ENCODE measurements at regions not wholly inside any gene's neighbourhood (a gene's known extent, or its start where the extent isn't known, plus 50 kb on each side); places are given as distances from the start of the nearest gene placed in this dataset.

DNA sequence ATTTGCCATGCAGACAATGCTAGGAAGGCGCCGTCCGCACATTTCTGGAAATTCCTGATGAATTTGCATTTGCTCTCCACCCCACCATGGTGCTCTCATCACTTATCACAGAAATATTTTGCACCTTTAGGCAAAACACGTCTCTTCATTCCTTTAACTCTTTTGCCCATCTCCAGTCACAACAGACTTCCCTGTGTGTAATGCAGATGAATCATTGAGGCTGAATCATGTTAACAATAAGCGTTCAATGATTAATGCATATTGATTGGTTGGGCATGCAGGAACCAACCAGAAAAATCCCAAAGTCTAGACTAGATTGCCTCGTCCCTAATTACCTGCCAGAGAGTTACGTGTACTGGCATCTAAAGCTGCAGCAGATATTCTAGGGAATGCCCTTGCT, 80.0 kb upstream of the ATXN1 start:
- no peaks in the 10 kb centered on the region for H3K27me3 ChIP-seq
- no peak for ATAC-seq
- H3K9me3 ChIP-seq: no peaks in the 10 kb centered on the region
- no peaks in the 10 kb centered on the region for H3K4me1 ChIP-seq
- no peak overlapping the region for H3K4me3 ChIP-seq
- intact Hi-C loops (cut with DNase I): no loop called here
- TF ChIP-seq, protein P1, sequence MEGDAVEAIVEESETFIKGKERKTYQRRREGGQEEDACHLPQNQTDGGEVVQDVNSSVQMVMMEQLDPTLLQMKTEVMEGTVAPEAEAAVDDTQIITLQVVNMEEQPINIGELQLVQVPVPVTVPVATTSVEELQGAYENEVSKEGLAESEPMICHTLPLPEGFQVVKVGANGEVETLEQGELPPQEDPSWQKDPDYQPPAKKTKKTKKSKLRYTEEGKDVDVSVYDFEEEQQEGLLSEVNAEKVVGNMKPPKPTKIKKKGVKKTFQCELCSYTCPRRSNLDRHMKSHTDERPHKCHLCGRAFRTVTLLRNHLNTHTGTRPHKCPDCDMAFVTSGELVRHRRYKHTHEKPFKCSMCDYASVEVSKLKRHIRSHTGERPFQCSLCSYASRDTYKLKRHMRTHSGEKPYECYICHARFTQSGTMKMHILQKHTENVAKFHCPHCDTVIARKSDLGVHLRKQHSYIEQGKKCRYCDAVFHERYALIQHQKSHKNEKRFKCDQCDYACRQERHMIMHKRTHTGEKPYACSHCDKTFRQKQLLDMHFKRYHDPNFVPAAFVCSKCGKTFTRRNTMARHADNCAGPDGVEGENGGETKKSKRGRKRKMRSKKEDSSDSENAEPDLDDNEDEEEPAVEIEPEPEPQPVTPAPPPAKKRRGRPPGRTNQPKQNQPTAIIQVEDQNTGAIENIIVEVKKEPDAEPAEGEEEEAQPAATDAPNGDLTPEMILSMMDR (IDR thresholded peaks at IDR 0.05): no peak
- DNase-seq: no peak
- no peak overlapping the region for H3K27ac ChIP-seq
- H3K36me3 ChIP-seq: no peaks in the 10 kb centered on the region

DNA sequence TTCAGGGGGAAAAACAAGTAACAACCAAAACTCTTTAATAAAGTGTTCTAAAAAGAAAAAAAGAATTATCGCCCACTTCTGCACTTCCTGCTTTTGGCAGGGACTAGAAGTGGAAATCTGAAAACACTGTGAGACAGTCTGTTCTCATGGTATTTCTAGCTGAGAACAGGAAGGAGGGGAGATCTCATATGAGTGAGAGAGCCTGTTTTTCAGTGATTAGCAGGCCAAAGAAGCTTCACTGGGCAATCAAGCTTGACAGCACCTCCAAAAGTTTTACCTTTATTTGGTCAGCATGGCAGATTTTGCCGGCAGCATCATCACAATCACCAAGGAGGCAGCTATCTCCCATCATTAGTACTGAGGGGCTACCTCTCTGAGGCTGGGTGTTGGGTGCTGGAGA, 79.5 kb upstream of the ATXN1 start:
- no peak for ATAC-seq
- Histone ChIP-seq H3K4me3 (no peak overlapping the region), H3K9me3 (no peaks in the 10 kb centered on the region), H3K27me3 (no peaks in the 10 kb centered on the region), H3K4me1 (no peaks in the 10 kb centered on the region), H3K27ac (no peak overlapping the region), H3K36me3 (no peaks in the 10 kb centered on the region)
- intact Hi-C loops (cut with DNase I): no loop called here
- TF ChIP-seq, protein P1 (IDR thresholded peaks at IDR 0.05): no peak
- DNase-seq: no peak

DNA sequence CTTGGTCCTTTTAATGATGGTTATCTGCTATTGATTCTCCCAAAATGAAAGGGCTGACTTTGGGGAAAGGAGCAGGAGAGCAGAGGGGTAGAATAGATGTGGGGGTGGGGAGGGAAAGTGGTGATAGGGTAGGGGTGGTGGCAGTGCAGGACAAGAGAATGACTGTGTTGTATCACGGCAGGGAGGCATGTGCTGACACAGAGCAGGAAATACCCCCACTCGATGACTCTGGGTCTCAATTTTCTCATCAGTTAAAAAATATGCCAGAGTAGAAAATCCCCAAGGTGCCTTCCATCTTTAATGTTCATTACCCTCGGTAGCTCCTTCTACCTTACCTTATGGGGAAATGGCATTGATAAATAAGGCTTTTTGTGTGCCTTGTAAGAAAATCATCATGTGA, 79.0 kb upstream of the ATXN1 start:
- DNase-seq (no peak), ATAC-seq (no peak)
- Histone ChIP-seq H3K4me1 (no peaks in the 10 kb centered on the region), H3K27ac (no peak overlapping the region), H3K36me3 (no peaks in the 10 kb centered on the region), H3K4me3 (no peak overlapping the region), H3K27me3 (no peaks in the 10 kb centered on the region), H3K9me3 (no peaks in the 10 kb centered on the region)
- intact Hi-C loops (cut with DNase I): no loop called here
- TF ChIP-seq, protein P1 (IDR thresholded peaks at IDR 0.05): no peak

- no peak for ATAC-seq
- no peak overlapping the region for H3K27ac ChIP-seq
- no peaks in the 10 kb centered on the region for H3K9me3 ChIP-seq
- H3K4me1 ChIP-seq: no peaks in the 10 kb centered on the region
- H3K36me3 ChIP-seq: no peaks in the 10 kb centered on the region
- intact Hi-C loops (cut with DNase I): no loop called here
- no peaks in the 10 kb centered on the region for H3K27me3 ChIP-seq
- no peak overlapping the region for H3K4me3 ChIP-seq
- DNase-seq: no peak
- TF ChIP-seq, protein P1 (IDR thresholded peaks at IDR 0.05): no peak
These were observed 78.4 kb upstream of the ATXN1 start for GRCh38 chr6:16839631-16840179.

GRCh38 chr6:16837217-16837972, 76.1 kb upstream of the ATXN1 start:
- H3K27ac ChIP-seq: peak overlapping the region; percentile 15
- TF ChIP-seq, protein P1 (IDR thresholded peaks at IDR 0.05): no peak
- ATAC-seq (no peak), DNase-seq (no peak)
- intact Hi-C loops (cut with DNase I): no loop called here
- H3K36me3 ChIP-seq: no peaks in the 10 kb centered on the region
- H3K4me3 ChIP-seq: peak overlapping the region; percentile 14
- H3K9me3 ChIP-seq: no peaks in the 10 kb centered on the region
- H3K4me1 ChIP-seq: no peaks in the 10 kb centered on the region
- H3K27me3 ChIP-seq: no peaks in the 10 kb centered on the region
